Kidney tubule cell (primary cell): ENCODE measurements at regions not wholly inside any gene's neighbourhood (a gene's known extent, or its start where the extent isn't known, plus 50 kb on each side); places are given as distances from the start of the nearest gene placed in this dataset.
A peak's percentile ranks its signal among the peaks of the same experiment; 100 is the strongest.

Experiments used
- DNase-seq: peaks from one replicate; pipeline ENCODE4 v3.0.0-alpha.2; 2018; ENCODE audit warnings: low spot score

DNA sequence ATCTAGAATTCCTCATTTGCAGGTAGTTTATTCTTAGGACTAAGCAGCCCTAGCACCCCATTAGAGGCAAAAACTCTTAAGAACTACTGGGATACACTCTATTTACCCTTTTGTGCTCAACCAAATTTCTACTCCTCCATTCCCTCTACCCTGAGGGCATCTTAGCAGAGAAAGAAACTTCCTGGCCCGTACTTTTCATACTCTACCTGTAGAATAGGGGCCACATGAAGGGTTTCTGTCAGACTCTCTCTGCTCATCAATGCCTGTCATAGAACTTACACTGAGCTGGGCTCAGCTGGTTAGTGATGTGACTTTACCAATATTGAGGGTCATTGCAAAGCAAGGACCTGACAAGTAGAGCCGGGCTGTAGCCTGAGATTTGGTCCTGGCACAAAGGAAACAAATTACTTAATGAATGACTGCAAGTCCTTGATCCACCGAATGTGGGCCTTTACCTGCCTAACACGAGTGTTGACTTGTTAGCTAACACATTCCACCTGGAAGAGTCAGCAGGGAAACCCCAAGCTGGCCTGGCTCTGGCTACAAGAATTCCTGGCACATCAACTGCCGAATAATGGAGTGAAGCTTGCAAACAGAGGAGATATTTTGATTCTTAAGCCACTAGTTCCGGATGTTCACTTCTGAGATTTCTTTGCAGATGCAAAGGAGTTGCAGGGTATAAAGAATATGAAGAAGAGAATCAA, 280.5 kb upstream of the JAG1 start:
- peak; percentile 93 for DNase-seq

DNA sequence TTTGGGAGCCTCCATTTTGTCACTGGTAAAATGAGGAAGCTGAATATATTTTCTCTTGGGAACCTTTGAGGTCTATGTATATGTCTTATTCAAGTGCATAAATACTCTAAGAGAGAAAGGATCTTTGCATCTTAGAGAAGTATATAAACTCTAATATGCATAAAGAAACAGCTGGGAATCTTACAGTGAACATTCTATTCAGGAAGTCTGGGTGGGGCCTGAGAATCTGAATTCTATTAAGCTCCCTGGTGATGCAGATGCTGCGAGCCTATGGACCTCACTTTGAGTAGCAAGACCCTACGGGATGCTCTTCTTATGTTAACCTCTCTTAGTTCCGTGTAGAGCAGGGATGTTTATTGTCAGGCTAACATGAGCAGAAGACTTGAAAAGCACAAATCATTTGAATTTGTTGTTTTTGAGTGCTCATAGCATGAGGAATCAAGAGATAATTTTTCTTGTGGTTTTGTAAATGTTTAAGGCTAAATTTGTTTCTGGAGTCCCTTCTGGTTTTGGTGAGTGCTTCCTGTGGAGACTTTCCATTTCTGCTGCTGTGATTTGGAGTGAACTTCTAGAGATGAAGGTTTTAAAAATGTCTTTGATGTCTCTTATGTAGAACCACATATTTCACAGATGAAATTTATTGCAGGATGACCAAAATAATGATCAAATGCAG, 281.2 kb upstream of the JAG1 start:
- no peak for DNase-seq

DNA sequence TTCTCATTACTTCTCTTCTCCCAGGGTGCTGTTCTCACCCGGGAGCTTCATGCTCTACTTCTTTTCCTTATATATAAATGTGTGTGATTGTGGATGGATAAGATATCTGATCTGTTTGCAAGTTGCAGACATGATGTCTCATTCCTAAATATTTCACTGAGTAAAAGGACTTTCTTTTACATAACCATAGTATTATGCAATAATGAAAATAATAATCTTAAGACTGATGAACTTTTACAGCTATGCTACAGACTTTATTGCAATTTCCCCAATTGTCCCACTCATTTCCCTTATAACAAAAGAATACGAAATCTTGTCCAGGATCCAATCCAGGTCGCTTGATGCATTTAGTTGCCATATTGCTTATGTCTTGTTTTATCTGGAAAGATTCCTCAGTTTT, 284.5 kb upstream of the JAG1 start:
- no peak for DNase-seq

DNA sequence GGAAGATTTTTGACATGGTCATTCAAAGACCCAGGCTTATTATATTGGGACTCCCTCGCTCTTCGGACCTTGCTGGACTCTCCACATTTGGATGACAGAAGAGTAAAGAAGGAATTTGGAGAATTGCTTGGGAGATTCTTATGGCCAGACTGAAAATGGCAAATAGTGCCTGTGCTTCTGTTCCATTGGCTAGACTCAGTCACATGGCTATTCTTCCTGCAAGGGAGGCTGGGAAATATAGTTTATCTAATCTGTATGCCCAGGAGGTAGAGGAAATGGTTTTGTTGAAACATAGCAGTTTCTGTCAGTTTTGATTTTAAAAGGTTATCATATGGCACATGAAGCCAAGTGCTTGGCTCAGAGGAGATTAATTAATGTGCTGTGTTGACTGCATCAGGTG, 286.6 kb upstream of the JAG1 start:
- DNase-seq: no peak

DNA sequence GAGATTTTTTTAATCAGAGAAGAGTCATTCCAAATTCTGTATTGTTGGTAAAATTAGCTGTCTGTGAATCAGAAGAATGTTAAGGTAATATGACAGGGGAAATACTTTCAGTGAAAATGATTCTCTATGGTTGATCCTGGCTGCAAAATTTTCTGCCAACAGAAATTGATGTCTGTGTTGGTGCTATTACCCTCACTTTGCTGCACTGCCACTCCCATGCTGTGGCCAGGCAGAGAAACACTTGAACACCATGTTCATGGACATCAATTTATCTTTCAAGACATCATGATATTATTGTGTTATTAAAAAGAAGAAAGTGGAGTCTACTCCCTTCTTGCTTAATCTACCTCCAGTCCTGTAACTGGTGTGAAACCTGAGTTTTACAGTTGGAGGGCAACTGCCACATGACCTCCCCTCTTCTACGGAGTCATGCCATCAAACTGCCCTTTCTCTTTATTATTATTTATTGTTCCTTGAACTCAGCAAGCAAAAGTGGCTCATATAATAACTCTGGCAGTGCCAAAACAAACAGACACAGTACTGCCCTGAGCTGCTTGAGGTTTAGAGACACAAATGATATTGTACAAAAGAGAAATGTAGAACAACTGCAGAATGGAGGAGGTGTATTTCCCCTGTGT, 288.0 kb upstream of the JAG1 start:
- no peak for DNase-seq

DNA sequence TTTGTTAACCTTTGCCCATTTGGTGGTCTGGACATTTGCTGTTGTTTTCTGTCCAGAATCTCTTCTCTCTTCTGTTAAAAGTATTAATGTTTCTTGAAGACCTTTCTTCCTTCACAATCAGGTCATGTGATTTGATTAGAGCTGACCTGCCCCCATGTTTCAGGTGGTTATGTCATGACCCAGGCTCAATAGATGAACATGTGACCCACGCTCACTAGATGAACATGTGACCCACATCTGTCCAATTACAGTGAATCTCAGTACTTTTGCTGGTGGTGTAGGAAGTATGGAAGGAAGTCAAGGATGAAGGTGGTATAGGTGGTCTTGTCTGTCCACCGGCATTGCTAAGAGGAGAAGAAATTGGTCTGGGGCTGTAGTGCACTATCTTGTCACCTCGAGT, 289.1 kb upstream of the JAG1 start:
- no peak for DNase-seq

DNA sequence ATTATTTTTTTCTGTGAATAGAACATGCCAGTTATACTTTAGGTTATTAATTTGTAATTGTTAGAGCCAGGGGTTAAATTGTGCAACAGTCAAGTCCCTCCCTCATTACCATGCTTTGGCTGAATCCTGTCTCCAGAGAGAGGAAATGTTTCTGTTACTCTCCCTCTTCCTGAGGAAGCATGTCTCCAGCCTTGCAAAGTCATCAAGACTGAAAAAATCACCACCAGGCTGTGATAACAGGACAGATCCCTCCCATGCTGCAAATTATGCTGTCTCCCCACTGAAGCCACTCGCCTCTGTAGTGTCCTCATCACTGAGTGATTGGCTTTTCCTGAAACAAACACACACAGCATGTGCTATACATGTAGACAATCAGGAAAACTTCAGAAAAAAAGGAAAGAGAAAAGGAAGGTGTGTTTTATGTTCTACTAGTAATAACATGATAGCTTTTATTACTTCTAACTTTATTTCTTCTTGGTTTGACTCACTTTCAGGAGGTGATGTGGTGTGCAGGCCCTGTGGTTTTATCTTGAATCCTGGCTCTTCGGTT, 290.0 kb upstream of the JAG1 start:
- no peak for DNase-seq

DNA sequence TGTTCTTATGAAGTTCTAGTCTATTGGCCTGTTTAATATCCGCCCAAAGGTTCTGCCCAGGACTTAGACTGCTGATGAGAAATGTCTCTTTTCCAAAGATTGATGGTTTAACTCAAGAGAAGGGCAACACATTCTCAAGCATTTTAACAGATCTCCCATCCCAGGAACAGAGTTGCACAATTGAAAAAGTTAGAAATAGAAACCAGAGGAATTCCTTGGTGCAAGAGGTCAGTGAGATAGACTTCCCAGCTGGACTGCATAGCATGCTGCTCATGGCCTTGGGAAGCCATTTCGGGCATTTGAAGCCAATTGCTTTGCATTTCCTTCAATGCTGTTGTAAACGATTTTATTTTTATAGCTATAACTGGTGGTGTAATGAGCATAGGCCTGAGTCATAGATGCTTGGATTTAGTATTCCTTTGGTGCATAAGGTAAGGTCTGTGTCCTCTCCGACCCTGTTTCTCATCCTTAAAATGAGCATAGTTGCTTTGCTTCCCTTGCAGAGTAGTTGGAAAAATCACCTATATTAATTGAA, 292.2 kb upstream of the JAG1 start:
- DNase-seq: no peak

DNA sequence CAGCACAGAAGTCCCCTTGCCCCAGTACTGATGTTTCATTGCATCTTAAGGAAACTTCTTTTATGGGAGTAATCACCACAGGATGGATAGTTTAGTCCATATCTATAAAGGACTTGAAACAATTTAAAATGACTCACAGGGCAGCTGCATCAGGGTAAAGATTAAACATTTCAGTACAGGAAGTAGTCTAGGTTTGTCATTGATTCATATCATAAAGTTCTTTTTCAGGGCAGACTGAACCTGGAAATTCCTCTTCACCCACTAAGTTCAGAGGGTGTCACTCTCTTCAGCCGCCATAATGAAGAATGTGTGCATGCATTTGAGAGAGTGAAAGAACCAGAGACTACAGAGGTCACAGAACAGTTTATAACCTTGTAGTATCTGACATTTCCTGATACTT, 296.3 kb upstream of the JAG1 start:
- peak; percentile 63 for DNase-seq

DNA sequence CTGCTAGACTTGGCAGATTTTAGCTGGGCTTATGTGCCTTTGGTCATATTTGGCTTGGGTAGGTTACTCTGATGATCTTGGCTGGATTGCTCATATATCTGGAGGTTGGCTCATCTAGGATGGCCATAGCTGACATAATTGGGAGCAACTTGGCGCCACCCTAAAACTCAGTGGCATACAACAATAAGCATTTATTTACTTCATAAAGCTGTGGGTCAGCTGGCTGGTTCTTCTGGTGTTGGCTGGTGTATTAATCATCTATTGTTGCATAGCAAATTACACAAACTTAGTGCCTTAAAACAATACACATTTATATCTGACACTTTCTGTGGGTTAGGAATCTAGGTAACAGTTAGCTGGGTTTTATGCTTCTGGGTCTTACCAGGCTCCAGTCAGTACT, 297.3 kb upstream of the JAG1 start:
- DNase-seq: peak; percentile 29

DNA sequence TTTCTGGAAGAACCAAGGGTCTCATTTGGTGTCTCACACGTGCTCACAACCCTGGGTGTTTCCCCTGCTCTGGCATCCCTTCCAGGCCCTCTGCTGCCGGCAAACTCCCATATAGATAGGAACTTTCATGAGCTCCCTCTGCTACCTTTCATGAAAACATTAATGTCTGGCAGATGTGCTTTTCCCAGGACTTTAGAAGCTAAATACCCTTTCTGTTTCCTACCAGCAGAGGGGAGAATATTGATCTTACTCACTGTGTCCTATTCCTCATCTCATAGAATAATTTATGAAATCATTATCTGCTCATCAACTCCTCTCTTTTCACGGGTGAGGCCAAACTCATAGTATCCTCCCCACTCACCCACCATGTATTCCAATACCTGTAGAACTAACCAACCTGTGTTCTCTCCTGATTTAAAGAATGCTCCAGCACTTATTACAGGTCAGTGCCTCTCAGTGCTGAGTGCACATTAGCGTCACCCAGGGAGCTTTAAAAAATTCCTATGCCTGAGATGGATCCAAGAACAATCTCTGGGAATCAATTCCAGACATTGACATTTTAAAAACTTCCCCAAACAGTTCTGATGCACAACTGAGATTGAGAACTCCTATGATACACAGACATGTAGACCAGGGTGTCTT, 298.5 kb upstream of the JAG1 start:
- DNase-seq: no peak

DNA sequence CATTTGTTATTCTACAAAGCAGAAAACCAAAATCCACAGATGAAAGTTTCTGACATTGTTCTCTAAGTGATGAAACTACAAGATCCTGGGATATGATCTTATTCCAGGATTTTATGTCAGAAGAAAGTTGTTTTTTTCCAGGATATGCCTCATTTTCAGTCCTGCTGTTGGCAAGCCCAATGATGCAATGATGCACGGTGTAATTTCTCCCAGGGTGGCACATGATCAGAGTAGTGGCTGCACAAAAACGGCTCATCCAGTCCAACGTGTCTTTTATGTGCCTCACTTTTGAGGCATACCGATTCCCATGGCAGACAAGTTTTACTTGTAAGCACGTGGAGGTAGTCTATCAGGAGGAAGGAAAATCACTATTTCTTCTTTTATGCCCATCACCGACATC, 302.3 kb upstream of the JAG1 start:
- no peak for DNase-seq

DNA sequence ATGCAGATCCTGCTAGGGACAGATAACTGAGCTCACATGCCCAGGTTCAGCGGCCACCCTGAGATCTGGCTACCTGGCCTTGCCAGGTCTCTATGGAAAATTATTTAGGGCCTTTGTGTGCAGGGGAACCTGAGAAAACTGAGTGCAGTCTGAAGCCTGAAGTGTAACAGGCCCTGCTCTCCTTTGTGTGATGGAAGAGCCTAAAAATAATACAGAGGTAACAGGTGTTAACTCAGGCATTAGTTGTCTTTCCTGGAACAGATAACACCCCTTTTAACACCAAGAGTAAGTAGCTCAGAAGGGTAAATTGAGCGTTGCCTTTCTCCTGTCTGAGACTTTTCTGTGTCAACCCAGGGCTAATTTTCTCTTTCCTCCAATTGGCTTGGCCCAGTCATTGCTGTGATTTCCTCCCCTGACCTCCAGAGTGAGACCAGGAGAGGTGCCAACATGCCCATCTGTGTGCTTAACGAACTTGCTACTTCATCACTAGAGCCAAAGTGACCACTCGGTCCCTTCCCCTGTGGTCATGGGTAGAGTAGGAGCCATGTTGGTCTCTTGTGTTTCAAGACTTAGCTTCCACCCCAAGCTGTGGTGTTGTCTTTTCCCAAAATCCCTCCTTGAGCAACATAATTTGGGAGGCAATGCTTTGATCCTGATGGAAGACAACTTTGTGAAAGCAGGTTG, 304.4 kb upstream of the JAG1 start:
- DNase-seq: no peak

DNA sequence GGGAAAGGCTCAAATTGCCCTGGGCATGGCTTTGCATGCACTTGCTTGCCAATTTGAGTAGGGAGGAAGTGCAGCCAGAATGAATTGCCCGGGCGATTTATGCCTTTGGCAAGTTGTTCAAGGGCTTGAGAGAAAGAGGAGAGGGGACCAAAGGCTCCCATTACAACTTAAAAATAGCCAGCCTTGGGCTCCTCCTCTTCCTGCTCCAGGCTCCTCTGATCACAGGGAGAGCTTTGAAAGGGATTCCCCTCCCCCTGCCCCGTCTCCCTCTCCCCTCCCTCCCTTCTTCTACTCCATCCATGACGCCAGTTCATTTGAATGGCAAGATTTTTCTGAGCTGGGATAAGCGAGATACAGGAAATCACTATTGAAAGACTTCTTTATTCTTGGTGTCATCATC, 304.9 kb upstream of the JAG1 start:
- no peak for DNase-seq

DNA sequence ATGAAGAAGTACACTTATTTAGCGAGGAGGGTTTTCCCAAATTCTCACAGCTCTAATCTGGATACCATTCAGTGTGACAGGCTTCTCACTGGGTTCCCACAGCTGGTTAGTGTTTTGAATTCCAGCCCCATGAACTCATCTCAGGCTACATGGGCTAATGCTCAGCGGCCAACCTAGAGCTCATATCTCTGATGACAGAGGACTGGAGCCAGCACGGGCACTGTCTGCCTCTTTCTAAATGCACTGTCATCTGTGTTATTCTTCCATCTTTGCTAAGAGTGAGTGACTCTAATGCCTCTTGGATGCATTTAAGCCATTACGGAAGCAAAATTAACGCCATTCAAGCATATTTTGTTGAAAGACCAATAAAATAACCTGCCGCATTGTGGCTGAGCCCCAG, 308.9 kb upstream of the JAG1 start:
- peak; percentile 91 for DNase-seq

DNA sequence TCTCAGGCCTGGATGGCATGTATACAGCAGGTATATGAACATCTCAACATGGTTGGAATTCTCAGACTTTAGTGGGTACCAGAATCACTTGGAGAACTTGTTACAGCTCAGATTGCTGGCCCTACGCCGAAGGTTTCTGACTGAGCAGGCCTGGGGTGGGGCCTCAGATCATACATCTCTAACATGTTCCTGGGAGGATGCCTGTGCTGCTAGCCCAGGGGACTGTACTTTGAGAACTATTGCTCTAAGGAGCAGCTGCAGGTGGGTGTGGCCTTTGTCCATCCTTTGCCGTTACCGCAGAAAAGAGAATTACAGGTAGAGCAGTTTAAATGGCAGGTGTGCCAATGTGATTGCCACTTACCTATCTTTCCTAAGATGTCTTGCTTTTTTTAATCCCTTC, 310.5 kb upstream of the JAG1 start:
- DNase-seq: no peak

DNA sequence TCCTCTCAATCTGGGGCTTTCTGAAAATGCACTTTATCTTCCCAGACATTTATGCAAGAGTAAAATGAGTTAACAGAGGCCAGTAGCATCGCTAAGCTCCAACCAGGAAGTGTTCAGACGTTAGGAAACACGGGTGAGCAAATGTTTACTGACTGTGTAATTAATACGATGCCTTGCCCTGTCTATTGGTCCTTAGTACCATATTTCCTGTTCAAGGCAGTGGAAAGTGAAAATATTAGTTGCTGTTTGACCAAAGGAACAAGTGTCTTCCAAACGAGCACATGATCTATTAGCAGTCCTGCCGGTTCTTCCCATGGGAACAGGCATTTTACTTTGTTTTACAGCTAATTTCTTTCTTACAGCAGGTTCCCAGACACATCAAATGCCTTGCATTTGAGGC, 311.1 kb upstream of the JAG1 start:
- peak; percentile 43 for DNase-seq

DNA sequence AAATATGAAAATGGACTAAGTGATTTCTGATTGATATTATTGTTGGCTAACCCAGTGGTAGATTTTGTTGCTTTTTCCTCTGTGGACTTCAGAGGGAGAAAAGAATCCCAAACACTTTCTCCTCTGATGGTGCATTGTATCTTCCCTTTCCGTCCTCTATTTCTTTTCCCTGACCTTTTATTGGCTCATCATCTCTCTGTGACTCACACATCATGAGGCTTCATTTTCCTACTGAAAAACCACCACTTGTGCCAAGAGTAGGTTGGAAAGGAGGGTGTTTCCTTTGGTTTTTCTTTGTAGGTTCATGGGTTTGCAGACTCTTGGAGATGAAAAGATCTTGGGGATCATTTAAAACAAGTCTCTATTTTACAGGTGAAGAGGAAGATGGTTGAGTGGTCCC, 311.7 kb upstream of the JAG1 start:
- DNase-seq: peak; percentile 47

DNA sequence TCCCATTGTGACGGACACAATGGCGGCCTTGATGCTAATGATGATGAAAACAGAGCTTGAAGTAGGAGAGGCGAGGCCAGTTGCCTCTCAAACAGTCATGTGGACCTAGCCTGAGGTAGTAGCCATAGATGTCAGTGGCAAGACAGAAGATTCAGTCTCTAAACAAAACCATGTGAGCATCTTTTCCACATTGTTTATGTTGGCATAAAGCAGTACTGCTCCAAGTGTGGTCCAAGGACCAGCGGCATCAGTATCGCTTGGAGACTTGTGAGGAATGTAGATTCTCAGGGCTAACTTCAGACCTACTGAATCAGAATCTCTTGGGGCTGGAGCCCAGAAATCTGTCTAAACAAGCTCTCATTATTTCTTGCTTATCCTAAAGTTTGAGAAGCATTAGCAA, 312.8 kb upstream of the JAG1 start:
- no peak for DNase-seq

DNA sequence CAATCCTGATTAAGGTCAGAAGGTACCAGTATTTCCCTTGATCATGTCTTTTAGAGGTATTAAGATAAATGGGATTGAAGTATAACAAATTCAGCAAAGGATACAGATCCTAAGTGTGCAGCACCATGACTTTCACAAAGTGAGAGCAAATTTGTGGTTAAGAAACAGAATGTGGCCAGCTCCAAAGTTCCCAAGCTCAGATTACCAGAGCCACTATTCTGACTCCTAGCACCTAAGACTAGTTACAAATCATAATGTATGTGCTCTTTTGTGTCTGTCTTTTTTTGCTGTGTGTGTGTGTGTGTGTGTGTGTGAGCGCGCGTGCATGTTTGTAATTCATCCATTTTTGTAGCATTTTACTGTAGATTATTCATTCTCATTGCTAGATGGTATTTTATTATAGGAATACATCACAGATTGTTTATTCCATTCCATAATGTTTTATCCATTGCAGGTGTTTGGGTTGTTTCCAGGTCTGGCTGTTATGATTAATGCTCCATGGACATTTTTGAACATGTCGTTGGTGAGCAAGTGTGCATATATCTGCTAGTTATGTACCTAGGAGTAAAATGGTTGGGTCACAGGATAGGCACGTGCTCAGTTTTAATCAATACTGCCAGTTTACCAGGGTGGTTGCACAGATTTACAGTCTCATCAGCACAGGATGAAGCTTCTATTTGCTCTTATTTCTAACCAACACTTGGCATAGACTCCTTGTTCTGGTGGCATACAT, 314.0 kb upstream of the JAG1 start:
- DNase-seq: no peak
